PC-9 (cell line): ENCODE measurements at regions not wholly inside any gene's neighbourhood (a gene's known extent, or its start where the extent isn't known, plus 50 kb on each side); places are given as distances from the start of the nearest gene placed in this dataset.

Source experiments
- CTCF ChIP-seq: fragments of 200-600 bp; sonication (generic); conservative IDR thresholded peaks from 2 replicates; pipeline ENCODE4 v1.6.1; 2017; ENCODE audit warnings: mixed run types, antibody characterized with exemption, mild to moderate bottlenecking, moderate library complexity
- EZH2 ChIP-seq: fragments of 200-600 bp; sonication (generic); IDR thresholded peaks from 2 replicates; pipeline ENCODE4 v1.8.0; 2017; ENCODE audit warnings: antibody characterized with exemption, low read depth

- no peak for TF ChIP-seq CTCF
- no peak for TF ChIP-seq EZH2
Observed at GRCh38 chr5:54370982-54371381, 60.6 kb upstream of the ARL15 start.
